ENCODE measurements at regions not wholly inside any gene's neighbourhood (a gene's known extent, or its start where the extent isn't known, plus 50 kb on each side); places are given as distances from the start of the nearest gene placed in this dataset.

DNA sequence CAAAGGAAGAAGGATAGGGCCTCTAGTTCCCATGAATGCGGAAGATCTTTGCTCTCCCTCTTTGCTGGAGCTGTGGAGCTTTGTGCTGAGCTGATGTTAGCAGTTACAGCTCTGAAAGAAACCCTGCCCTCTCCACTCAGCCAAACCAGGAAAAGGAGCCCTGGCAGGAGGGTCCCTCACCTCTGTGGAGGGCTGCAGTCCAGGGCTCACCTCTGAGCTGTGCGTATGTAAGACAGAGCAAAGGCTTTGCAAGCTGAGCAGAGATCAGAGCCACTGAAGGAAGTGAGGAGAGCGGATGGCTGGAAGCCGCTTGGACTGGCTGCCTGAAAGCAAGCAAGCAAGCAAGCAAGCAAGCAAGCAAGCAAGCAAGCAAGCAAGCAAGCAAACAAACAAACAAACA is 84.7 kb downstream of the RAMP3 start:
- TF ChIP-seq CTCF (IDR thresholded peaks at IDR 0.05; ENCODE audit: insufficient read depth, low read length) (no peak), POLR2AphosphoS5 (IDR thresholded peaks at IDR 0.05; ENCODE audit: low read depth) (no peak)
- TF ChIP-seq, protein P1, sequence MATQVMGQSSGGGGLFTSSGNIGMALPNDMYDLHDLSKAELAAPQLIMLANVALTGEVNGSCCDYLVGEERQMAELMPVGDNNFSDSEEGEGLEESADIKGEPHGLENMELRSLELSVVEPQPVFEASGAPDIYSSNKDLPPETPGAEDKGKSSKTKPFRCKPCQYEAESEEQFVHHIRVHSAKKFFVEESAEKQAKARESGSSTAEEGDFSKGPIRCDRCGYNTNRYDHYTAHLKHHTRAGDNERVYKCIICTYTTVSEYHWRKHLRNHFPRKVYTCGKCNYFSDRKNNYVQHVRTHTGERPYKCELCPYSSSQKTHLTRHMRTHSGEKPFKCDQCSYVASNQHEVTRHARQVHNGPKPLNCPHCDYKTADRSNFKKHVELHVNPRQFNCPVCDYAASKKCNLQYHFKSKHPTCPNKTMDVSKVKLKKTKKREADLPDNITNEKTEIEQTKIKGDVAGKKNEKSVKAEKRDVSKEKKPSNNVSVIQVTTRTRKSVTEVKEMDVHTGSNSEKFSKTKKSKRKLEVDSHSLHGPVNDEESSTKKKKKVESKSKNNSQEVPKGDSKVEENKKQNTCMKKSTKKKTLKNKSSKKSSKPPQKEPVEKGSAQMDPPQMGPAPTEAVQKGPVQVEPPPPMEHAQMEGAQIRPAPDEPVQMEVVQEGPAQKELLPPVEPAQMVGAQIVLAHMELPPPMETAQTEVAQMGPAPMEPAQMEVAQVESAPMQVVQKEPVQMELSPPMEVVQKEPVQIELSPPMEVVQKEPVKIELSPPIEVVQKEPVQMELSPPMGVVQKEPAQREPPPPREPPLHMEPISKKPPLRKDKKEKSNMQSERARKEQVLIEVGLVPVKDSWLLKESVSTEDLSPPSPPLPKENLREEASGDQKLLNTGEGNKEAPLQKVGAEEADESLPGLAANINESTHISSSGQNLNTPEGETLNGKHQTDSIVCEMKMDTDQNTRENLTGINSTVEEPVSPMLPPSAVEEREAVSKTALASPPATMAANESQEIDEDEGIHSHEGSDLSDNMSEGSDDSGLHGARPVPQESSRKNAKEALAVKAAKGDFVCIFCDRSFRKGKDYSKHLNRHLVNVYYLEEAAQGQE (IDR thresholded peaks at IDR 0.05; ENCODE audit: insufficient replicate concordance, low read depth) = no peak
